PC-3 (cell line): ENCODE measurements at regions not wholly inside any gene's neighbourhood (a gene's known extent, or its start where the extent isn't known, plus 50 kb on each side); places are given as distances from the start of the nearest gene placed in this dataset.

Experiments used
- ATAC-seq: fragments of 200-7000 bp; cut with Tn5 transposase; 2 replicates; pipeline ENCODE4 v1.9.1; 2020; ENCODE audit warnings: mild to moderate bottlenecking, moderate library complexity
- BruUV-seq: library from RNA; stranded (reverse); fragments of 400-500 nt; replicated peaks from 2 replicates; lab custom pipeline; 2021; lab: Mats Ljungman, UMichigan
- CTCF ChIA-PET: fragments of 300-600 bp; sonication (Branson Sonifier 250); formaldehyde crosslinking; loops from one replicate; lab custom pipeline; 2022; ENCODE audit warnings: antibody characterized with exemption; lab: Charles Lee
- POLR2A ChIA-PET: fragments of 300-600 bp; sonication (Branson Sonifier 250); formaldehyde crosslinking; loops from one replicate; lab custom pipeline; 2022; ENCODE audit warnings: antibody characterized with exemption; ENCODE audit not compliant: unreplicated experiment; lab: Charles Lee
- DNase-seq: peaks from one replicate; pipeline ENCODE4 v3.0.0-alpha.2; 2015
- H2AFZ ChIP-seq: fragments of 300-600 bp; sonication (generic); 2 replicates; pipeline ENCODE4 v1.6.0; 2016; ENCODE audit warnings: antibody characterized with exemption, low read length
- H3F3A ChIP-seq: fragments of 300-600 bp; sonication (generic); one replicate; pipeline ENCODE4 v1.6.0; 2017; ENCODE audit warnings: antibody characterized with exemption, low read length, control low read depth, mild to moderate bottlenecking; ENCODE audit not compliant: unreplicated experiment
- H3K27ac ChIP-seq: fragments of 300-600 bp; sonication (generic); 2 replicates; pipeline ENCODE4 v1.5.1; 2016; ENCODE audit warnings: mild to moderate bottlenecking, low read length
- H3K27me3 ChIP-seq: fragments of 300-600 bp; sonication (generic); 2 replicates; pipeline ENCODE4 v1.6.1; 2016; ENCODE audit warnings: low read length, mixed read lengths
- H3K36me3 ChIP-seq: fragments of 300-600 bp; sonication (generic); 2 replicates; pipeline ENCODE4 v1.6.1; 2016; ENCODE audit warnings: low read depth, mixed run types, low read length, mixed read lengths
- H3K4me1 ChIP-seq: fragments of 300-600 bp; sonication (generic); 2 replicates; pipeline ENCODE4 v1.5.1; 2016; ENCODE audit warnings: low read length; ENCODE audit not compliant: insufficient read depth
- H3K4me2 ChIP-seq: fragments of 300-600 bp; sonication (generic); 2 replicates; pipeline ENCODE4 v1.6.0; 2016; ENCODE audit warnings: low read length
- H3K4me3 ChIP-seq: fragments of 300-600 bp; sonication (generic); 2 replicates; pipeline ENCODE4 v1.5.1; 2016; ENCODE audit warnings: mild to moderate bottlenecking, low read length, mixed read lengths
- H3K79me2 ChIP-seq: fragments of 300-600 bp; sonication (generic); 2 replicates; pipeline ENCODE4 v1.6.1; 2017; ENCODE audit warnings: low read length, mixed read lengths
- H3K9ac ChIP-seq: fragments of 300-600 bp; sonication (generic); 2 replicates; pipeline ENCODE4 v1.6.0; 2016; ENCODE audit warnings: mild to moderate bottlenecking, low read length
- H3K9me2 ChIP-seq: fragments of 300-600 bp; sonication (generic); replicated peaks from 2 replicates; pipeline ENCODE4 v1.6.1; 2016; ENCODE audit warnings: mixed run types, low read length, mixed read lengths
- H3K9me3 ChIP-seq: fragments of 300-600 bp; sonication (generic); 2 replicates; pipeline ENCODE4 v1.6.1; 2016; ENCODE audit warnings: low read length, mixed read lengths
- H4K20me1 ChIP-seq: fragments of 300-600 bp; sonication (generic); 2 replicates; pipeline ENCODE4 v1.6.1; 2016; ENCODE audit warnings: low read length, mixed read lengths
- CTCF ChIP-seq: fragments of 300-600 bp; sonication (generic); conservative IDR thresholded peaks from 2 replicates; pipeline ENCODE4 v1.5.1; 2017; ENCODE audit warnings: antibody characterized with exemption, low read depth, mild to moderate bottlenecking, low read length
- EZH2 ChIP-seq: fragments of 300-600 bp; sonication (generic); IDR thresholded peaks from one replicate; pipeline ENCODE4 v1.6.1; 2017; ENCODE audit warnings: antibody characterized with exemption, mild to moderate bottlenecking, low read length; ENCODE audit not compliant: unreplicated experiment
- EZH2phosphoT487 ChIP-seq: fragments of 300-600 bp; sonication (generic); IDR thresholded peaks from 2 replicates; pipeline ENCODE4 v1.6.1; 2018; ENCODE audit warnings: mild to moderate bottlenecking, antibody characterized with exemption, low read length, borderline replicate concordance
- intact Hi-C: fragments of 100-400 bp; cut with micrococcal nuclease; formaldehyde crosslinking; loops from 2 replicates; pipeline ENCODE4 v1.9.0; 2023

GRCh38 chr2:21644266-21644665, 520.5 kb downstream of the TDRD15 start:
- H3K9me3 ChIP-seq = 0 out of 2 replicates have a peak, but pooled peaks cover 9% of the 10 kb centered on the region
- no peaks in the 10 kb centered on the region for H3F3A ChIP-seq
- no peak overlapping the region for H3K4me3 ChIP-seq
- POLR2A ChIA-PET = no interaction called here
- DNase-seq (no peak), ATAC-seq (no peak)
- no peaks in the 10 kb centered on the region for H3K27me3 ChIP-seq
- H3K9ac ChIP-seq = no peak overlapping the region
- no peak overlapping the region for H2AFZ ChIP-seq
- TF ChIP-seq EZH2phosphoT487 (no peak), EZH2 (no peak), CTCF (no peak)
- H3K36me3 ChIP-seq = no peaks in the 10 kb centered on the region
- no peak overlapping the region for H3K27ac ChIP-seq
- intact Hi-C loops = no loop called here
- CTCF ChIA-PET = no interaction called here
- H4K20me1 ChIP-seq = no peaks in the 10 kb centered on the region
- H3K4me2 ChIP-seq = no peak overlapping the region
- no TSS peak for BruUV-seq
- H3K79me2 ChIP-seq = no peaks in the 10 kb centered on the region
- no peaks in the 10 kb centered on the region for H3K4me1 ChIP-seq
- no peaks in the 10 kb centered on the region for H3K9me2 ChIP-seq

GRCh38 chr2:21646345-21646744, 522.6 kb downstream of the TDRD15 start:
- Histone ChIP-seq H3K4me1 (no peaks in the 10 kb centered on the region), H3K9me3 (0 out of 2 replicates have a peak, but pooled peaks cover 5% of the 10 kb centered on the region), H3K4me2 (no peak overlapping the region), H4K20me1 (no peaks in the 10 kb centered on the region), H2AFZ (no peak overlapping the region), H3K79me2 (no peaks in the 10 kb centered on the region), H3K27me3 (no peaks in the 10 kb centered on the region), H3K9me2 (no peaks in the 10 kb centered on the region), H3K4me3 (no peak overlapping the region), H3K9ac (no peak overlapping the region), H3K27ac (no peak overlapping the region), H3K36me3 (no peaks in the 10 kb centered on the region), H3F3A (no peaks in the 10 kb centered on the region)
- DNase-seq = no peak
- no peak for ATAC-seq
- BruUV-seq = no TSS peak
- ChIA-PET CTCF (no interaction called here), POLR2A (no interaction called here)
- TF ChIP-seq CTCF (no peak), EZH2phosphoT487 (no peak), EZH2 (no peak)
- intact Hi-C loops = no loop called here

- no peak overlapping the region for H3K4me2 ChIP-seq
- CTCF ChIA-PET = no interaction called here
- no TSS peak for BruUV-seq
- no peaks in the 10 kb centered on the region for H3K79me2 ChIP-seq
- no peaks in the 10 kb centered on the region for H3K4me1 ChIP-seq
- no peak for DNase-seq
- intact Hi-C loops = no loop called here
- no peak overlapping the region for H3K9ac ChIP-seq
- H3K9me2 ChIP-seq = no peaks in the 10 kb centered on the region
- H3F3A ChIP-seq = no peaks in the 10 kb centered on the region
- no peak overlapping the region for H2AFZ ChIP-seq
- H4K20me1 ChIP-seq = no peaks in the 10 kb centered on the region
- POLR2A ChIA-PET = no interaction called here
- no peak overlapping the region for H3K27ac ChIP-seq
- ATAC-seq = no peak
- H3K9me3 ChIP-seq = 0 out of 2 replicates have a peak, but pooled peaks cover 5% of the 10 kb centered on the region
- no peak overlapping the region for H3K4me3 ChIP-seq
- no peaks in the 10 kb centered on the region for H3K36me3 ChIP-seq
- H3K27me3 ChIP-seq = no peaks in the 10 kb centered on the region
- TF ChIP-seq EZH2phosphoT487 (no peak), EZH2 (no peak), CTCF (no peak)
Measured at GRCh38 chr2:21650569-21650968, 526.8 kb downstream of the TDRD15 start.
